ENCODE measurements at regions not wholly inside any gene's neighbourhood (a gene's known extent, or its start where the extent isn't known, plus 50 kb on each side); places are given as distances from the start of the nearest gene placed in this dataset.

GRCh38 chr17:72560303-72561247 is 439.8 kb downstream of the SOX9 start:
- no peak overlapping the region for H3K4me3 ChIP-seq (ENCODE audit: low read depth, low read length)
- peak; percentile 60 for DNase-seq
- H3K36me3 ChIP-seq, result no peaks in the 10 kb centered on the region
- no peak overlapping the region for H3K27ac ChIP-seq
- no peaks in the 10 kb centered on the region for H3K27me3 ChIP-seq (ENCODE audit: insufficient read depth, low read depth, severe bottlenecking)
- H3K9me3 ChIP-seq (ENCODE audit: severe bottlenecking), result no peaks in the 10 kb centered on the region
- peak; percentile 84 for TF ChIP-seq CTCF (IDR thresholded peaks at IDR 0.05; ENCODE audit: low read depth, low read length)

GRCh38 chr17:72561266-72561665 is 440.4 kb downstream of the SOX9 start:
- no peak for TF ChIP-seq CTCF (IDR thresholded peaks at IDR 0.05; ENCODE audit: low read depth, low read length)

DNA sequence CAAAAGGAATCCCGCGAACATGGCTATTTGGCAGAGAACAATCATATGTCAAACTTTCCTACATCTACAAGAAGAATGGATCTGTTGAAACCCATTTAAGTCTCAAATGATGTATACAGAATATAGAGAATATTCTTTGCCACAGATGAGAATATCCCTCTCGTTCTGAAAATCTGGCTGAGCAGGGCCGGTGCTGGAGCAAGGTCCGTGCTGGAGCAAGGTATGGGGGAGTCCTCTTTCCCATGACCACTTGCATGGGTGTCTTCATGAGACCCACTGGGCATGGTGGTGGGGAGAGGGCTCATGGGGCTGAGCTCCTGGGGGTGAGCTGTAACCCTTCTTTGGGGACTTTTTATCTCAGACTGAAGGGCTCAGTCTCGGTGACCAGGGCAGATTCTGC is 440.9 kb downstream of the SOX9 start:
- no peak overlapping the region for H3K27ac ChIP-seq
- TF ChIP-seq CTCF (IDR thresholded peaks at IDR 0.05; ENCODE audit: low read depth, low read length), result no peak
- no peak for DNase-seq
- no peak overlapping the region for H3K4me3 ChIP-seq (ENCODE audit: low read depth, low read length)
- H3K36me3 ChIP-seq, result no peaks in the 10 kb centered on the region
- no peaks in the 10 kb centered on the region for H3K27me3 ChIP-seq (ENCODE audit: insufficient read depth, low read depth, severe bottlenecking)
- H3K9me3 ChIP-seq (ENCODE audit: severe bottlenecking), result no peaks in the 10 kb centered on the region

More at GRCh38 chr17:72561266-72561665, 440.4 kb downstream of the SOX9 start:
- no peaks in the 10 kb centered on the region for H3K9me3 ChIP-seq (ENCODE audit: severe bottlenecking)
- H3K27ac ChIP-seq, result no peak overlapping the region
- H3K27me3 ChIP-seq (ENCODE audit: insufficient read depth, low read depth, severe bottlenecking), result no peaks in the 10 kb centered on the region
- H3K36me3 ChIP-seq, result no peaks in the 10 kb centered on the region
- no peak overlapping the region for H3K4me3 ChIP-seq (ENCODE audit: low read depth, low read length)
- no peak for DNase-seq

GRCh38 chr17:72562615-72563188 is 441.9 kb downstream of the SOX9 start:
- no peak for TF ChIP-seq CTCF (IDR thresholded peaks at IDR 0.05; ENCODE audit: low read depth, low read length)

GRCh38 chr17:72563952-72564351 is 443.1 kb downstream of the SOX9 start:
- H3K36me3 ChIP-seq, result no peaks in the 10 kb centered on the region
- no peak overlapping the region for H3K27ac ChIP-seq
- no peak overlapping the region for H3K4me3 ChIP-seq (ENCODE audit: low read depth, low read length)
- no peak for DNase-seq
- no peaks in the 10 kb centered on the region for H3K27me3 ChIP-seq (ENCODE audit: insufficient read depth, low read depth, severe bottlenecking)
- no peaks in the 10 kb centered on the region for H3K9me3 ChIP-seq (ENCODE audit: severe bottlenecking)
- TF ChIP-seq CTCF (IDR thresholded peaks at IDR 0.05; ENCODE audit: low read depth, low read length), result no peak

More at GRCh38 chr17:72562615-72563188, 441.9 kb downstream of the SOX9 start:
- no peaks in the 10 kb centered on the region for H3K9me3 ChIP-seq (ENCODE audit: severe bottlenecking)
- DNase-seq, result no peak
- no peak overlapping the region for H3K27ac ChIP-seq
- no peak overlapping the region for H3K4me3 ChIP-seq (ENCODE audit: low read depth, low read length)
- no peaks in the 10 kb centered on the region for H3K27me3 ChIP-seq (ENCODE audit: insufficient read depth, low read depth, severe bottlenecking)
- H3K36me3 ChIP-seq, result no peaks in the 10 kb centered on the region

All from WERI-Rb-1 (cell line).